PC-9 (cell line): ENCODE measurements at regions not wholly inside any gene's neighbourhood (a gene's known extent, or its start where the extent isn't known, plus 50 kb on each side); places are given as distances from the start of the nearest gene placed in this dataset.

ENCODE experiments used
- BruUV-seq: library from RNA; stranded (reverse); fragments of 400-500 nt; replicated peaks from 2 replicates; lab custom pipeline; 2021; lab: Mats Ljungman, UMichigan
- CTCF ChIA-PET: fragments of 300-600 bp; sonication (Branson Sonifier 250); formaldehyde crosslinking; loops from one replicate; lab custom pipeline; 2022; ENCODE audit warnings: antibody characterized with exemption; lab: Charles Lee
- POLR2A ChIA-PET: fragments of 300-600 bp; sonication (Branson Sonifier 250); formaldehyde crosslinking; loops from one replicate; lab custom pipeline; 2022; ENCODE audit warnings: antibody characterized with exemption; ENCODE audit not compliant: unreplicated experiment; lab: Charles Lee
- DNase-seq, 2 experiments: peaks; one replicate each; pipeline versions ENCODE4 v3.0.0 to v3.0.0-alpha.2; 2015 to 2022; ENCODE audit warnings: mixed read lengths in 1 of 2
- H2AFZ ChIP-seq: fragments of 200-600 bp; sonication (generic); 2 replicates; pipeline ENCODE4 v1.8.1; 2017; ENCODE audit warnings: antibody characterized with exemption
- H3F3A ChIP-seq: fragments of 200-600 bp; sonication (generic); 2 replicates; pipeline ENCODE4 v1.8.1; 2017; ENCODE audit warnings: antibody characterized with exemption, mild to moderate bottlenecking, low read depth; ENCODE audit not compliant: insufficient read depth
- H3K27ac ChIP-seq: fragments of 200-600 bp; sonication (generic); 2 replicates; pipeline ENCODE4 v1.6.1; 2016; ENCODE audit warnings: mixed run types
- H3K27me3 ChIP-seq: fragments of 200-600 bp; sonication (generic); 2 replicates; pipeline ENCODE4 v1.6.1; 2016; ENCODE audit warnings: low read depth, mixed run types; ENCODE audit not compliant: insufficient read depth
- H3K36me3 ChIP-seq: fragments of 200-600 bp; sonication (generic); 2 replicates; pipeline ENCODE4 v1.6.1; 2016; ENCODE audit warnings: low read depth, mixed run types
- H3K4me1 ChIP-seq: fragments of 200-600 bp; sonication (generic); replicated peaks from 2 replicates; pipeline ENCODE4 v1.6.1; 2016; ENCODE audit warnings: mixed run types; ENCODE audit not compliant: insufficient read depth
- H3K4me2 ChIP-seq: fragments of 200-600 bp; sonication (generic); 2 replicates; pipeline ENCODE4 v1.6.1; 2017; ENCODE audit warnings: mixed run types
- H3K4me3 ChIP-seq: fragments of 200-600 bp; sonication (generic); 2 replicates; pipeline ENCODE4 v1.6.1; 2016; ENCODE audit warnings: mixed run types
- H3K79me2 ChIP-seq: fragments of 200-600 bp; sonication (generic); 2 replicates; pipeline ENCODE4 v1.6.1; 2017; ENCODE audit warnings: low read depth, mixed run types
- H3K9me2 ChIP-seq: fragments of 200-600 bp; sonication (generic); 2 replicates; pipeline ENCODE4 v1.8.1; 2017; ENCODE audit warnings: mild to moderate bottlenecking; ENCODE audit not compliant: insufficient read depth
- H3K9me3 ChIP-seq: fragments of 200-600 bp; sonication (generic); 2 replicates; pipeline ENCODE4 v1.8.1; 2016; ENCODE audit warnings: low read depth; ENCODE audit not compliant: insufficient read depth
- H4K20me1 ChIP-seq: fragments of 200-600 bp; sonication (generic); 2 replicates; pipeline ENCODE4 v1.8.1; 2017; ENCODE audit not compliant: insufficient read depth
- EZH2 ChIP-seq: fragments of 200-600 bp; sonication (generic); IDR thresholded peaks from 2 replicates; pipeline ENCODE4 v1.8.0; 2017; ENCODE audit warnings: antibody characterized with exemption, low read depth
- intact Hi-C: fragments of 100-400 bp; cut with micrococcal nuclease; formaldehyde crosslinking; loops from one replicate; pipeline ENCODE4 v1.10.0; 2022; ENCODE audit not compliant: unreplicated experiment
- TF ChIP-seq, protein P1 (sequence below): fragments of 200-600 bp; sonication (generic); conservative IDR thresholded peaks from 2 replicates; pipeline ENCODE4 v1.6.1; 2017; ENCODE audit warnings: mixed run types, antibody characterized with exemption, mild to moderate bottlenecking, moderate library complexity

DNA sequence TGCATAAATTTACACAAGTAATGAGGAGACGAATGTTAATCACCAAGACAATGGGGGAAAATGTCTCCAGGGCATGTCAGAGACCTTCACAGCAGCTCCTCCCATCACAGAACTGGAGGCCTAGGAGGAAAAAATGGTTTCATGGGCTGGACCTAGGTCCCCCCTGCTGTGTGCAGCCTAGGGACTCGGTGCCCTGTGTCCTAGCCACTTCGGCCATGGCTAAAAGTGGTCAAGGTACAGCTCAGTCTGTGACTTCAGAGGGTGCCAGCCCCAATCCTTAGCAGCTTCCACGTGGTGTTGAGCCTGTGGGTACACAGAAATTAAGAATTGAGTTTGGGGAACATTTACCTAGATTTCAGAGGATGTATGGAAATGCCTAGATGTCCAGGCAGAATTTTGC, 152.2 kb upstream of the KCNJ3 start:
- Histone ChIP-seq H3K4me1 (no peaks in the 10 kb centered on the region), H3K9me2 (no peaks in the 10 kb centered on the region), H3K4me2 (no peak overlapping the region), H3F3A (no peaks in the 10 kb centered on the region), H3K9me3 (no peaks in the 10 kb centered on the region), H3K36me3 (no peaks in the 10 kb centered on the region), H3K79me2 (no peaks in the 10 kb centered on the region), H3K27ac (no peak overlapping the region), H3K27me3 (no peaks in the 10 kb centered on the region), H2AFZ (no peak overlapping the region), H4K20me1 (no peaks in the 10 kb centered on the region), H3K4me3 (no peak overlapping the region)
- intact Hi-C loops, result no loop called here
- DNase-seq, result no peak
- ChIA-PET POLR2A (no interaction called here), CTCF (no interaction called here)
- no peak for TF ChIP-seq EZH2
- TF ChIP-seq, protein P1, sequence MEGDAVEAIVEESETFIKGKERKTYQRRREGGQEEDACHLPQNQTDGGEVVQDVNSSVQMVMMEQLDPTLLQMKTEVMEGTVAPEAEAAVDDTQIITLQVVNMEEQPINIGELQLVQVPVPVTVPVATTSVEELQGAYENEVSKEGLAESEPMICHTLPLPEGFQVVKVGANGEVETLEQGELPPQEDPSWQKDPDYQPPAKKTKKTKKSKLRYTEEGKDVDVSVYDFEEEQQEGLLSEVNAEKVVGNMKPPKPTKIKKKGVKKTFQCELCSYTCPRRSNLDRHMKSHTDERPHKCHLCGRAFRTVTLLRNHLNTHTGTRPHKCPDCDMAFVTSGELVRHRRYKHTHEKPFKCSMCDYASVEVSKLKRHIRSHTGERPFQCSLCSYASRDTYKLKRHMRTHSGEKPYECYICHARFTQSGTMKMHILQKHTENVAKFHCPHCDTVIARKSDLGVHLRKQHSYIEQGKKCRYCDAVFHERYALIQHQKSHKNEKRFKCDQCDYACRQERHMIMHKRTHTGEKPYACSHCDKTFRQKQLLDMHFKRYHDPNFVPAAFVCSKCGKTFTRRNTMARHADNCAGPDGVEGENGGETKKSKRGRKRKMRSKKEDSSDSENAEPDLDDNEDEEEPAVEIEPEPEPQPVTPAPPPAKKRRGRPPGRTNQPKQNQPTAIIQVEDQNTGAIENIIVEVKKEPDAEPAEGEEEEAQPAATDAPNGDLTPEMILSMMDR, result no peak
- no TSS peak for BruUV-seq

DNA sequence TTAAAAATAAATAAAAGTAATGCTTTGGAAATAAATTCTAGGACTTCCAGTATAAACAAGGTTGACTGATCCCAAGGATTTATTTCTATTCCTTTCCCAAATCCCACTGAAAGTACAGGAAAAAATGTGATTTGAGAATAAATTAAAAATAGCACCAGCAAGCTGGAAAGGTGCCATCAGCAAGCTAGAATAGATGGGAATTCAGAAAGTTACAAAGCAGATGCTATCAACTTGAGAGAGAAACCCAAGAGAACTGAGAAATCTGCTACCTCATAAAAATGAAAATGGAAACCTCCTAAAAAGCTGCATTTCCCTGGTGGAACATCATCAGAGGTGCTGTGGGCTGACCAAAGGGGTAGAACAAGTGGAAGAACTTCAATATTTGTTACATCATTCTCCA, 148.6 kb upstream of the KCNJ3 start:
- TF ChIP-seq, protein P1, result no peak
- no TSS peak for BruUV-seq
- no peaks in the 10 kb centered on the region for H4K20me1 ChIP-seq

DNA sequence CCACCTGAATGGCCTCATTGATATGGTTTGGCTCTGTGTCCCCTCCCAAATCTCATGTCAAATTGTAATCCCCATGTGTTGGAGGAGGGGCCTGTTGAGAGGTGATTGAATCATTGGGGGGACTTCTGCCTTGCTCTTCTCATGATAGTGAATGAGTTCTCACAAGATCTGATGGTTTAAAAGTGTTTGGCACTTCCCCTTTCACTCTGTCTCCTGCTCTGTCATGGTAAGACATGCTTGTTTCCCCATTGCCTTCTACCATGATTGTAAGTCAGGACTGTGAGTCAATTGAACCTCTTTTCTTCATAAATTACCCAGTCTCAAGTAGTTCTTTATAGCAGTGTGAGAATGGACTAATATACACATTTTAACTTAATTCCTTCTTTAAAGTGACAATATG, 146.8 kb upstream of the KCNJ3 start:
- H4K20me1 ChIP-seq, result no peaks in the 10 kb centered on the region
- no peak overlapping the region for H2AFZ ChIP-seq
- no peak for TF ChIP-seq EZH2
- ChIA-PET POLR2A (no interaction called here), CTCF (no interaction called here)
- no peaks in the 10 kb centered on the region for H3K9me2 ChIP-seq
- DNase-seq, result no peak
- H3K4me1 ChIP-seq, result no peaks in the 10 kb centered on the region
- intact Hi-C loops, result no loop called here
- no peaks in the 10 kb centered on the region for H3K36me3 ChIP-seq
- H3K4me3 ChIP-seq, result no peak overlapping the region
- H3K79me2 ChIP-seq, result no peaks in the 10 kb centered on the region
- H3K4me2 ChIP-seq, result no peak overlapping the region
- no TSS peak for BruUV-seq
- no peaks in the 10 kb centered on the region for H3K27me3 ChIP-seq
- no peaks in the 10 kb centered on the region for H3F3A ChIP-seq
- H3K9me3 ChIP-seq, result no peaks in the 10 kb centered on the region
- no peak overlapping the region for H3K27ac ChIP-seq

More for the DNA sequence above, 148.6 kb upstream of the KCNJ3 start:
- Histone ChIP-seq H3K27me3 (no peaks in the 10 kb centered on the region), H3K9me3 (no peaks in the 10 kb centered on the region), H3K36me3 (no peaks in the 10 kb centered on the region), H3K4me3 (no peak overlapping the region), H3K4me2 (no peak overlapping the region), H3K4me1 (no peaks in the 10 kb centered on the region), H3F3A (no peaks in the 10 kb centered on the region), H2AFZ (no peak overlapping the region), H3K9me2 (no peaks in the 10 kb centered on the region), H3K27ac (no peak overlapping the region), H3K79me2 (no peaks in the 10 kb centered on the region)
- ChIA-PET CTCF (no interaction called here), POLR2A (no interaction called here)
- intact Hi-C loops, result no loop called here
- DNase-seq, result no peak

DNA sequence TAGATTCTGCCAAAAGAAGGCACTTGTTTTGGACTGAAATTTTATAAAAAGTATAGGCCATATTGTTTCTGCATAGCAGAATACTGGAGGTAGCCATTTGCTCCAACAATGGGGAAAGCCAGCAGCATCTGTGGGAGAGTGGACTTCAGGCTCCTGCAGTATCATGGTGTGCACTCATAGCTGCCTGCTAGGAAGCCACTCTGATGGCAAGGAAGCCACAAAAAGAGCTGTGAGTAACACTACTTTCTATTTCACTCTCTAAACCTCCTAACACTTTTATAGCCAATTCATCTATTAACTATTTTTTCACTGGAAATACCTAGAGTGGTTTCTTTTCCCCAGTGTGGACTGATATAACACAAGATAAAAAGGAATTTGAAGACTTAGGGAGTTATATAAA, 144.4 kb upstream of the KCNJ3 start:
- Histone ChIP-seq H3K79me2 (no peaks in the 10 kb centered on the region), H3K4me2 (no peak overlapping the region), H3K9me2 (no peaks in the 10 kb centered on the region), H3K27ac (no peak overlapping the region), H3F3A (no peaks in the 10 kb centered on the region), H4K20me1 (no peaks in the 10 kb centered on the region), H3K4me1 (no peaks in the 10 kb centered on the region), H3K36me3 (no peaks in the 10 kb centered on the region), H3K27me3 (no peaks in the 10 kb centered on the region), H3K9me3 (no peaks in the 10 kb centered on the region), H2AFZ (no peak overlapping the region), H3K4me3 (no peak overlapping the region)
- CTCF ChIA-PET, result no interaction called here
- no TSS peak for BruUV-seq
- no peak for DNase-seq
- TF ChIP-seq, protein P1, result no peak
- TF ChIP-seq EZH2, result no peak
- intact Hi-C loops, result no loop called here
- POLR2A ChIA-PET, result no interaction called here
